HG03103 (cell line): ENCODE measurements at regions not wholly inside any gene's neighbourhood (a gene's known extent, or its start where the extent isn't known, plus 50 kb on each side); places are given as distances from the start of the nearest gene placed in this dataset.

Experiments used
- ATAC-seq: cut with Tn5 transposase; IDR thresholded peaks from one replicate; pipeline ENCODE4 v1.9.1; 2021; ENCODE audit warnings: low read depth; ENCODE audit not compliant: unreplicated experiment

GRCh38 chr4:125072269-125072668 lies 242.5 kb upstream of the FAT4 start:
- no peak for ATAC-seq

- no peak for ATAC-seq
Measured at GRCh38 chr4:125070861-125071260, 243.9 kb upstream of the FAT4 start.

- no peak for ATAC-seq
Measured at GRCh38 chr4:125062115-125063050, 252.4 kb upstream of the FAT4 start.

GRCh38 chr4:125060376-125060775 lies 254.4 kb upstream of the FAT4 start:
- ATAC-seq: no peak

GRCh38 chr4:125049711-125050110 lies 265.0 kb upstream of the FAT4 start:
- no peak for ATAC-seq

GRCh38 chr4:125045311-125045710 lies 269.4 kb upstream of the FAT4 start:
- ATAC-seq: no peak

GRCh38 chr4:125044886-125045285 lies 269.9 kb upstream of the FAT4 start:
- ATAC-seq: no peak

GRCh38 chr4:125043486-125043885 lies 271.3 kb upstream of the FAT4 start:
- ATAC-seq: no peak

GRCh38 chr4:125042041-125042440 lies 272.7 kb upstream of the FAT4 start:
- ATAC-seq: no peak

GRCh38 chr4:125041372-125041930 lies 273.3 kb upstream of the FAT4 start:
- no peak for ATAC-seq

- ATAC-seq: no peak
Measured at GRCh38 chr4:125039550-125039949, 275.2 kb upstream of the FAT4 start.

- ATAC-seq: no peak
Measured at GRCh38 chr4:125022855-125023501, 291.8 kb upstream of the FAT4 start.

GRCh38 chr4:125021189-125021588 lies 293.6 kb upstream of the FAT4 start:
- ATAC-seq: no peak

- ATAC-seq: no peak
Measured at GRCh38 chr4:125020089-125021034, 294.4 kb upstream of the FAT4 start.

GRCh38 chr4:125016892-125017299 lies 297.9 kb upstream of the FAT4 start:
- ATAC-seq: no peak

- no peak for ATAC-seq
Measured at GRCh38 chr4:125013891-125014290, 300.9 kb upstream of the FAT4 start.

GRCh38 chr4:125011646-125012045 lies 299.1 kb upstream of the ANKRD50 start:
- no peak for ATAC-seq

GRCh38 chr4:125010796-125011503 lies 298.4 kb upstream of the ANKRD50 start:
- no peak for ATAC-seq

GRCh38 chr4:125008676-125009075 lies 296.1 kb upstream of the ANKRD50 start:
- ATAC-seq: no peak

- ATAC-seq: no peak
Measured at GRCh38 chr4:125004676-125005075, 292.1 kb upstream of the ANKRD50 start.
